ENCODE measurements at regions not wholly inside any gene's neighbourhood (a gene's known extent, or its start where the extent isn't known, plus 50 kb on each side); places are given as distances from the start of the nearest gene placed in this dataset.

- no peak for ATAC-seq
Measured at GRCh38 chrX:95101851-95102390, 1427.9 kb downstream of the FAM133A start.

DNA sequence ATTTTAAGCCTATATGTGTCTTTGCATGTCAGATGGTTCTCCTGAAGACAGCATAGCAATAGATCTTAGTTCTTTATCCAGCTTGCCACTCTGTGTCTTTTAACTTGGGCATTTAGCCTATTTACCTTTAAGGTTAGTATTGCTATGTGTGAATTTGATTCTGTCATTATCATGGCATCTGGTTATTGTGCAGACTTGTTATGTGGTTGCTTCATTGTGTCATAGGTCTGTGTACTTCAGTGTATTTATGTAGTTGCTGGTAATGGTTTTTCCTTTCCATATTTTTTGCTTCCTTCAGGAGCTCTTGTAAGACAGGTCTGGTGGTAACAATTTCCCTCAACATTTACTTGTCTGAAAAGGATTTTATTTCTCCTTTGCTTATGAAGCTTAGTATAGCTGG, 1443.5 kb downstream of the FAM133A start:
- TF ChIP-seq RARB (CRISPR knock-in tag; IDR thresholded peaks at IDR 0.05) (no peak), PATZ1 (CRISPR knock-in tag; IDR thresholded peaks at IDR 0.05; ENCODE audit: borderline replicate concordance) (no peak), ESRRG (CRISPR knock-in tag; IDR thresholded peaks at IDR 0.05) (no peak), ZFP3 (CRISPR knock-in tag; IDR thresholded peaks at IDR 0.05) (no peak), CREB5 (CRISPR knock-in tag; IDR thresholded peaks at IDR 0.05; ENCODE audit: low read depth) (no peak), OSR1 (CRISPR knock-in tag; IDR thresholded peaks at IDR 0.05) (no peak), ZFP30 (CRISPR knock-in tag; IDR thresholded peaks at IDR 0.05) (no peak), ZC3H10 (CRISPR knock-in tag; IDR thresholded peaks at IDR 0.05) (no peak)
- TF ChIP-seq, protein P1, sequence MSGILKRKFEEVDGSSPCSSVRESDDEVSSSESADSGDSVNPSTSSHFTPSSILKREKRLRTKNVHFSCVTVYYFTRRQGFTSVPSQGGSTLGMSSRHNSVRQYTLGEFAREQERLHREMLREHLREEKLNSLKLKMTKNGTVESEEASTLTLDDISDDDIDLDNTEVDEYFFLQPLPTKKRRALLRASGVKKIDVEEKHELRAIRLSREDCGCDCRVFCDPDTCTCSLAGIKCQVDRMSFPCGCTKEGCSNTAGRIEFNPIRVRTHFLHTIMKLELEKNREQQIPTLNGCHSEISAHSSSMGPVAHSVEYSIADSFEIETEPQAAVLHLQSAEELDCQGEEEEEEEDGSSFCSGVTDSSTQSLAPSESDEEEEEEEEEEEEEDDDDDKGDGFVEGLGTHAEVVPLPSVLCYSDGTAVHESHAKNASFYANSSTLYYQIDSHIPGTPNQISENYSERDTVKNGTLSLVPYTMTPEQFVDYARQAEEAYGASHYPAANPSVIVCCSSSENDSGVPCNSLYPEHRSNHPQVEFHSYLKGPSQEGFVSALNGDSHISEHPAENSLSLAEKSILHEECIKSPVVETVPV (CRISPR knock-in tag; IDR thresholded peaks at IDR 0.05): no peak
- ATAC-seq: no peak

More at GRCh38 chrX:95101851-95102390, 1427.9 kb downstream of the FAM133A start:
- TF ChIP-seq, protein P1 (CRISPR knock-in tag; IDR thresholded peaks at IDR 0.05): no peak
- TF ChIP-seq TOX (CRISPR knock-in tag; IDR thresholded peaks at IDR 0.05; ENCODE audit: borderline replicate concordance): no peak

GRCh38 chrX:95145848-95146490, 1472.0 kb downstream of the FAM133A start:
- TF ChIP-seq, protein P2, sequence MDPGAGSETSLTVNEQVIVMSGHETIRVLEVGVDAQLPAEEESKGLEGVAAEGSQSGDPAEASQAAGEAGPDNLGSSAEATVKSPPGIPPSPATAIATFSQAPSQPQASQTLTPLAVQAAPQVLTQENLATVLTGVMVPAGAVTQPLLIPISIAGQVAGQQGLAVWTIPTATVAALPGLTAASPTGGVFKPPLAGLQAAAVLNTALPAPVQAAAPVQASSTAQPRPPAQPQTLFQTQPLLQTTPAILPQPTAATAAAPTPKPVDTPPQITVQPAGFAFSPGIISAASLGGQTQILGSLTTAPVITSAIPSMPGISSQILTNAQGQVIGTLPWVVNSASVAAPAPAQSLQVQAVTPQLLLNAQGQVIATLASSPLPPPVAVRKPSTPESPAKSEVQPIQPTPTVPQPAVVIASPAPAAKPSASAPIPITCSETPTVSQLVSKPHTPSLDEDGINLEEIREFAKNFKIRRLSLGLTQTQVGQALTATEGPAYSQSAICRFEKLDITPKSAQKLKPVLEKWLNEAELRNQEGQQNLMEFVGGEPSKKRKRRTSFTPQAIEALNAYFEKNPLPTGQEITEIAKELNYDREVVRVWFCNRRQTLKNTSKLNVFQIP (CRISPR knock-in tag; IDR thresholded peaks at IDR 0.05; ENCODE audit: borderline replicate concordance, low read depth): no peak
- no peak for TF ChIP-seq ZFP30 (CRISPR knock-in tag; IDR thresholded peaks at IDR 0.05)
- TF ChIP-seq PATZ1 (CRISPR knock-in tag; IDR thresholded peaks at IDR 0.05; ENCODE audit: borderline replicate concordance): no peak
- no peak for TF ChIP-seq PPARA (CRISPR knock-in tag; IDR thresholded peaks at IDR 0.05; ENCODE audit: borderline replicate concordance)
- no peak for TF ChIP-seq TSHZ2 (CRISPR knock-in tag; IDR thresholded peaks at IDR 0.05)
- TF ChIP-seq RARB (CRISPR knock-in tag; IDR thresholded peaks at IDR 0.05): no peak
- TF ChIP-seq ZNF8 (CRISPR knock-in tag; IDR thresholded peaks at IDR 0.05): no peak
- TF ChIP-seq ZFP3 (CRISPR knock-in tag; IDR thresholded peaks at IDR 0.05): no peak
- no peak for TF ChIP-seq ISL1 (CRISPR knock-in tag; IDR thresholded peaks at IDR 0.05)
- TF ChIP-seq OSR1 (CRISPR knock-in tag; IDR thresholded peaks at IDR 0.05): no peak
- TF ChIP-seq, protein P1 (CRISPR knock-in tag; IDR thresholded peaks at IDR 0.05): no peak
- TF ChIP-seq ZNF70 (CRISPR knock-in tag; IDR thresholded peaks at IDR 0.05): no peak
- TF ChIP-seq GLIS3 (CRISPR knock-in tag; IDR thresholded peaks at IDR 0.05): no peak
- TF ChIP-seq TCF4 (CRISPR knock-in tag; IDR thresholded peaks at IDR 0.05; ENCODE audit: borderline replicate concordance): no peak
- TF ChIP-seq CSDC2 (CRISPR knock-in tag; IDR thresholded peaks at IDR 0.05): no peak
- no peak for TF ChIP-seq CREB5 (CRISPR knock-in tag; IDR thresholded peaks at IDR 0.05; ENCODE audit: low read depth)
- TF ChIP-seq BACH2 (CRISPR knock-in tag; IDR thresholded peaks at IDR 0.05; ENCODE audit: borderline replicate concordance): no peak
- no peak for ATAC-seq
